GM18858 (cell line): ENCODE measurements at regions not wholly inside any gene's neighbourhood (a gene's known extent, or its start where the extent isn't known, plus 50 kb on each side); places are given as distances from the start of the nearest gene placed in this dataset.

Experiments used
- ATAC-seq: cut with Tn5 transposase; IDR thresholded peaks from one replicate; pipeline ENCODE4 v1.9.1; 2021; ENCODE audit not compliant: unreplicated experiment

DNA sequence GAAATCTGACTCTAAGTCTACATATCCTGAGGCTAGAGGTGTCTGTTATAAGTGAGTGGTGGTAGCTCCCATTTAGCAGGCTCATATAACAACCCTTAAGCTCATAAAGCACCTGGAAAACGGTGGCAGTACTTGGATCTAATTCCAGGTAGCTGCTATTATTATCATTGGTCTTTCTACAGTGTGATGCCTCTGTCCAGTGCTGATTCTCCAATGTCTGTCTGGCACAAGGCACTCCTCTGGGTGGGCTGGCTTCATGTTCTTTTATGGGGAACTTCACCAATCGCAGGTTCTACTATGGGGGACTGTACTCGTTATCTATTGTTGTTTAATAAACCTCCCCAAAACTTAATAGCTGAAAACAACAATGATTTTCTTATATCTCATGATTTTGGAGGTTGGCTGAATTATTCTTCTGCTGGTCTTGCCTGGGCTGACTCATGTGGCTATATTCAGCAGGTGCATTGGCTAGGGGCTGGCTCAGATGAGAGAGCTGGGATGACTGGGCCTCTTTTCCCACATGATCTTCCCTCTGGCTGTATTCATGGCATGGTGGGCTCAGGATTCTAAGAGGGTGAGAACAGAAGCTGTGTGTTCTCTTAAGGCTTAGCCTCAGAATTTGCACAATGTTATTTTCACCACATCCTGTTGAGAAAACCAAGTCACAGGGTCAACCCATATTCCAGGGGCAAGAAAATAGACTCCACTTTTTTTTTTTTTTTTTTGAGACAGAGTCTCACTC, 93.0 kb upstream of the PCGF5 start:
- ATAC-seq, result no peak

DNA sequence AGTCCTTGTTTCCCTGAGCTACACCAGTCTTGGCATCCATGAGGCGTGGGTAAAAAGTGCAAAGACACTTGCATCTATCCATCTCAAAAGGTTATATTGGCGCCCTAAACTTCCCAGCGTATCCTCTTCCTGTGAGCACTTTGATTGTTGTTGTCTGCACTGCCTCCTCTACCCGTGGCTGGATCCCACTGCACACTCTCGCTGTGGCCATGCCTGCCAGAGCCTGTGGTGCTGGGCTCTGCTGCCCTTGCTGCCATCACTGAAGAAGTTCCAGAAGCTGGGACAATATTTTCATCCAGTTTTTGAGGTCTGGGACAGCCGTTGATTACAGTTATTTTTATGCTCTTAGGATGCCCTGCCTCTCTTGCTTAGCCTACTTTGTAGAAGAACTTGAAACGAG, 85.3 kb upstream of the PCGF5 start:
- ATAC-seq, result no peak

DNA sequence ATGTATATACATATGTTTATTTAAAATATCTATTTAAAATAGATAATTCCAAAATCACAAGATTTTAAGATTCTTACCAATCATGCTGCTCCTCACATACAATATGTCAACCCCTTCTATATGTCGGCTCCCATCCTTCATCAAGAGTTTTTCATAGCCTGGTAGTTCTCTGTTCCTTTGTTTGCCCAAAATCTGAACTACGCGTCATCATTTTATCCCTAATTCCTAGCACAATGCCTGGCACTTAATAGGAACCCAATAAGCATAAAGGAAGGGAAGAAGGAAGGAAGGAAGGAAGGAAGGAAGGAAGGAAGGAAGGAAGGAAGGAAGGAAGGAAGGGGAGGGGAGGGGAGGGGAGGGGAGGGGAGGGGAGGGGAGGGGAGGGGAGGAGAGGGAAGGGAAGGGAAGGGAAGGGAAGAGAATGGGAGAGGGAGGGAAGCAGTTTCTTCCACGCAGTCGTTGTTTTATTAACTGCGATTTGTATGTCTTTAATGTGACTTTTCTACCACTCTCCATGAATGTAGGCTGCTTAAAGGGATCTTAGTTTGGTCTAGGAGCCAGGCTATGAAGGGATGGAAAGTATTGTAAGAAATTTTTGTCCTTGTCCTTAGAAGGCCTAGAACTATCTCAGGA, 83.3 kb upstream of the PCGF5 start:
- ATAC-seq, result no peak

DNA sequence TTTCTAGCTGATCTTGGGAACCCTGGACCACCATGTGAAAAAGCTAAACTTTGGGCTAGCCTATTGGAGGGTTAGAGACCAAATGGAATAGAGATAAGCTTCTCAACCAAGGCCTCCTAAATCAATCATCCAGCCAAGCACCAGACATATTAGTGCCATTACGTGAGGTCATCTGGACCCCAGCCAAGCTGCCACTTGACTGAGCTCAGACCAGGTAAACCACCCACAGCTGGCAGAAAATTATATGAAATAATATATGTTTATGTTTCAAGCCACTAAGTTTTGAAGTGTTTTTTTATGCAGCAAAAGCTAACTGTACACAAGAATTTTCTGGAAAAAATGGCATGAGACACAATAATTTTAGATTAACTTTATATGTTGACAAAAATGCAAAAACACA, 82.6 kb upstream of the PCGF5 start:
- no peak for ATAC-seq

DNA sequence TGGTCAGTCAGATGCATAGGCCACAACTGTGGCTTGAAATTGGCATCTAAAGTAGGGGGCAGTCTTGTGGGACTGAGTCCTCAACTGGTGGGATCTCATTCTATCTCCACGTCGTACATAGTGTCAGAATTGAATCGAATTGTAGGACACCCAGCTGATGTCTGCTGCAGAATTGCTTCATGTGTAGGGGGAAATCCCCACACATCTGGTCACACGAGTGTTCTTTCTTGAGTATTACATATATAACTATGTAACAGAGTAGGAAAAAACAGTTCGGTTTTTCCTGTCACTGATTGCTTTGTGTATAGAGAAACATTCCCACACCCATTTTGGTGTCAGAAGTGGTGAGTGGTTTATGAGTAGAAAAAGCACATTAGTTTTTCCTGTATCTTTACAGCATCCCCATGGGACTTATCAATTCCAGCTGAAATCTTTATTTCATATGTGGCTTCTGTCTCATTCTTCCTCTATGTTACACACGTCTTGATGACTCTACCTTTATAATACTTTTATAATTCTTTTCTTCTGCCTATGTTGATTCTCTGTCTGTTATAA, 79.4 kb upstream of the PCGF5 start:
- no peak for ATAC-seq

DNA sequence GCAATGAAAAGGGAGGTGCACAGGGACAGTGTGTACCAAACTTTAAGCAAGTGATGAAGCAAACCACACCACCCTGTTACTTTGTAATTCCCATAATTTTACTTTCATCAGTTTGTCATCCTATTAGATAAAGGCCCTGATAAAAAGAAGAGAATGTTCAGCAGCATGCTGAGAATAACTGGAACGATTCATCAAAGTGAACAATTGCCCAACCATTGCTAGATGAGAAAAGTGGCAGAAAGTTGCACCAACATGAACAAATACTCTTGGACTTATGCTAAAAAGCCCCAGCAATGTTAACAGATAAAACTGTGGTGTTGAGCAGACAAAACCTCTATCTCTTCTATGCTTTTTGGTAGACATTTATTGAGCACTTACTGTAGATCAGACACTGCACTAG, 75.5 kb upstream of the PCGF5 start:
- ATAC-seq, result no peak

DNA sequence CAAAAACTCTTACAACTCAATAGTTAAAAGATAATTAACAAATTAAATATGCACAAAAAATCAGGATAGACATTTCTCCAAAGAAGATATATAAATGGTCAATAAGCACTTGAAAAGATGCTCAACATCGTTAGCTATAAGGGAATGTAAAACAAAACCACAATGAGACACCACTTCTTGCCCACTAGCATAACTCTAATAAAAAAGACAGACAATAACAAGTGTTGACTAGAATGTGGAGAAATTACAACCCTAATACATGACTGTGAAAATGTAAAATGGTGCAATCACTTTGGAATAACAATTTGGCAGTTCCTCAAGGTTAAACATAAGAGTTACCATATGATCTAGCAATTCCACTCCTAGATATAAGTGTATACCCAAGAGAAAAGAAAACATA, 74.3 kb upstream of the PCGF5 start:
- no peak for ATAC-seq

DNA sequence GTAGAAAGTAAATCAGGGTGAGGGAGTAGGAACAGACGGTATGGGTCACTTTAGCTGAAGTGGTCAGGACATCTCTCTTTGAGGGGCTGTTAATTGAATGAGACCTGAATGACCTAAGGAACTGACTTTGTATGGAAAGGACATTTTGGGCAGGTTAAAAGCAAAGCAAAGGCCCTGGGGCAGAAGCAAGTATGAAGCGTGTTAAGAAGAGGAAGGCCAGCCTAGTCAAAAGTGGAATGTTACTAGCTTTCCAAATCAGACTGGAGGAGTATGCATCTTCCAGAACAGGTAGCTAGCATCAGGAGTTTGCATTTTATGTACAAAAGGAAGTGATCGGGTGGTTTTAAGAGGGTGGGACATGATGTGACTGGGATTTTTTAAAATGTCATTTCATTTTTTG, 70.9 kb upstream of the PCGF5 start:
- ATAC-seq, result no peak

DNA sequence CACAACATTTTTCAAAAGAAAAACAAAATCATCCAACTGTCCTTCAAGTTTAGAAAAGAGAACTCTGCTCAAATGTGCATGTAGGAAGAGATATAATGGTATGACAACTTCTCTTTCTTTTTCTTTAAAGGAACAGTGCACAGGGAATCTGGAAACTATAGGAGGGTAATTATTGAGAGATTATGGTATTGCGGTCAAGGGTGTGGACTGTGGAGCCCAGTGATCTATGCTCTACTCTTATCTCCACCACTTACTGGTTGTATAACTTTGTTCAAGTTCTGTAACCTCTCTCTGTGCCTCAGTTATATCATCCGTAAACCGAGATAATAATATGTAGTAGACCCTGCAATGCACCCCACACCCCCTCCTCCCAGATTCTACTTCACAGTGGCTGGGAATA, 69.8 kb upstream of the PCGF5 start:
- ATAC-seq, result no peak

DNA sequence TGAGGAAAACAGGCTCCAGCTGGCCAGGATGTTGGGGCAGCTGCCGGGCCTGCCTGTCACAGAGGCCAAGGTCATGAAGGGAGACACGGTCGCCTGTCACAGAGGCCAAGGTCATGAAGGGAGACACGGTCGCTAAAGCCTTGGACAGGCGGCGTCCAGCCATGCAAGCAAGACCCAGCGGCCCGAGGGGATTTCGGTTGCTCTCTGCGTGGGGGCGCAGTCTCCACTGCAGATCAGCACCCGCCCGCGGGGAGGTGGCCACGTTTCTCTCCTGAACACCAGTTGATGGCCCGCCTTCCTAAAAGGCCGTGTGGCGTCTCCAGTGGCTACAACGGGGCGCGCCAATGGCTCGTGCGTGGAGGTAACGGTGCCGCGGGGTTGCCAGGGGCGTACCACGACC, 67.0 kb upstream of the PCGF5 start:
- no peak for ATAC-seq

DNA sequence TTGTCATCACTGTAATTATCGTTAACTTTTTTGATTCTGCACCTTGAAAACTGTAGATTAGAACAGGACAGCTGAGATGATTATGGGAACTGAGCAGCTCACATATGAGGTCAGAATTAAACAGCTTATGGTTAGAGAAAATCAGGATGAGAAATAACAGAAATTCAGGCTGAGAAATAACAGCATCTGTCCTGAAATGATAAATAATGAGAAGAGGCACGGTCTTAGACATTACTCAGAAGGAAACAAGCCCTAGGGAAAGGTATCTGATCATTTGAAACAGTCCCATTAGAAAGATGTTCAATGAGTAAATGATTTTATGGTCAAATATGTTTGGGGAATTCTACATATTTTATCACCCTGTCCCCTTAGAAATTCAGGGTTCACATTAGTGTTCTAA, 65.6 kb upstream of the PCGF5 start:
- no peak for ATAC-seq

DNA sequence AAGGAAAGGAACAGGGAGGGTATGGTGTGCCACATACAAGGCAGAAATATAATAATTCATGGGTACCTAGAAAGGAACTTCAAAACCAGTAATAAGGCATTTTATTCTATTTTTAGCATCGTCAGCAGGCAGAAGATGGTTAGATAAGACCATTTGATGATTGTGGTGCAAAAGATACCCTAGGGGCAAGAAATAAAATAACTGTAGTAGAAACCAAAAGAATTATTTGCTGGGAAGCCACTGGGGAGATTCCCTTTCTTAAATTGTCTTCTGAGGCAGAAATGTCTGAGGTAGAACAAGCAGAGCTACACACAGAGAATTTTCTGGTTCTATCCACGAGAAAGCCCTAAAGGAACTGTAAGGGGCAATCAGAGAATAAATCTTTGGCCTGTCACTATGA, 64.3 kb upstream of the PCGF5 start:
- no peak for ATAC-seq

DNA sequence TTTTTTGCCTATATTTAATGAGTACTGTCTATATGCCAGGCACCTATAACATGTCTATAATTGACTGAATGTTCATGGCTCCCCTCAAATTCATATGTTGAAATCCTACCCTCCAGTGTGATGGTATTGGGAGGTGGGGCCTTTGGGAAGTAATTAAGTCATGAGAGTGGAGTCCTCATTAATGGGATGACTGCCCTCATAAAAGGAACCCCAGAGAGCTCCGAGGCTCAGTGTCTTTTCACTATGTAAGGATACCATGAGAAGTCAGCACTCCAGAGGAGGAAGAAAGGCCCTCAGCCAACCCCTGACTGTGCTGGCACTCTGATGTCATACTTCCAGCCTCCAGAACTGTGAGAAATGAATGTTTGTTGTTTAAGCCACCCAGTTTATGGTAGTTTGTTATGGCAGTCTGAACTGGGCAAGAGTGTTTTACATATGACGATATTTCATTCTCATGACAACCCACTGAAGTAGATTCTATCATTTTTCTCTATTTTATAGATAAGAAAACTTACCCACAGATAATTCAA, 61.1 kb upstream of the PCGF5 start:
- ATAC-seq, result no peak

DNA sequence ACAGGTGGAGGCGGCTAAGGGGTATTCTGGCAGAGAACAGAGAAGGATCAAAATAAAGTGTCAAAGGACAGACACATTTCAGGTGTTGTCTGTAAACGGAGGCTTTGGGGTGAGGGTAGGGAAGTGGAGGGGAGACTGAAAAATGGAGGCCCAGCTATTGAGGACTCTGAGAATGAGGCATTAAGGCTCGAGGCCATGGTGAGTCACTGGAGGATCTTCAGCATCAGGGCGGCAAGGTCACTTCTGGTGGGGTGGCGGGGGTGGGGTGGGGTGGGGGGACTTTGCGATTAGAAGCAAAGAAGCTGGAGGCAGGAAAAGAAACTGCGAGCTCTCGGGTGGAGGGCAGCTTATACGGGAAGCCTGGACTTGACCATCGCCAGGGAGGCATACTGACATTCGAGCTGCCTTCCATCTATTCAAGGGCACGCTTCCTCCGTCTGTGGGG, 58.4 kb upstream of the PCGF5 start:
- ATAC-seq, result no peak

DNA sequence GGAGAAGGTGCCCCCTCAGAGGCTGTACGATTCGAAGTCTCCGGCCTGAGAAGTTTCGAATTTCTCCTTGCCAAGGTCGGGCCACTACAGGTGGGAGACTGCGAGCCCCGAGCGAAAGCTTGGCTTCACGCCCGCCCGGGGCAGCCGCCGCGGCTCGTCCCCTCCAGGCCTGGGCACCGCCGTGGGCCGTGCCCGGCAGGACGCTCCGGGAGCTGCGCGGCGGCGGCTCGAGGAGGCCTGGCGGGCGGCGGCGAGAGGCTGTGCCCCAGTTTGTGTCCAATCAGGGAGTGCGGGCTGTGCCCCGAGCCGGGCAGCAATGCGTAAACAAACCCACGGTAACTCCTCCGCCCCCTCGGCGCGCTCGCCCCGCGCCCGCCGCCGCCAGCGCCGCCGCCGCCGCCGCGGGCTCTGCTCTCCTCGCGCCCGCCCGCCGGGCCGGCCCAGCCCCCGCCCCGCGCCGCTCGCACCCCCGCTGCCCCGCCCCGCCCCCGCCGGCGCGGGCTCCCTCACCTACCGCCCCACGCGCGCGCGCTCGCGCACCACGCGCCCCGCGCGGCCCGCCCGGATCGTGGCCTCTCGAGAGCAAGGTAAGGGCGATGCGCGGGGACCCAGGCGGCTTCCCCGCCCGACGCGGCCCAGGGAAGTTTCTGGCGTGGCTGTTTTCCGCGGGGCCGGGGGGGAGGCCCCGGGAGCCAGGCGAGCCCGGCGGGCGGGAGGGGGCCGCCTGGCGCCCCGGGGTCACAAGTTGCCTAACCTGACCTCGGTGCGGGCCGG, 57.8 kb upstream of the PCGF5 start:
- ATAC-seq, result peak; percentile 37

DNA sequence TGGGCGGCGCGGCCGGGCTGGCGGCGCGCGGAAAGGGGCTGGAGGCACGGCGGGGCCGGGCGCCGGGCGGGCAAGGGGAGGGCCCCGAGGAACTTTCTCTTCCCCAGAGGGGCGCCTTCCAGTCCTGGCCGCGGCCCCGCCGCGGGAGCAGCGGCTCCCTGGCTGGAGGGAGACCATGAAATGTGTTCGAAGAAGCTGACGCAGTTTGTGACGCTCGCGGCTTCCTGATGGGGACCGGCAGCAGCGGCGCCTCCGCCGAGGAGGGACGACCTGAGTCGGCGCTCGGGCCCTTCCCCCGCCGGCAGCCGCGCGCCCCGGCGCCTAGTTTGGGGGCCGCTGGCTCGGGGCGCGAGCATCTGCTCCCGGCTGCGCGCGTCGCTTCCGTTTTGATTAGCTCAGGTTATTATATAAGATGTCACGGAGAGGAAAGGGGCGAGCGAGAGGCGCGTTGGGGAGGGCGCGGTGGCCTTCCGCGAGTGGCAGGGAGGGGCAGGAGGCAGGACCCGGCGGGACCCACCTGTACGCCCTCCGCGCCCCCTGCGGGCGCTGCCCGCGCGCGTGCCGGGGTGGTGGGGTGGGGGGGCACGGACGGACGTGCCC, 57.1 kb upstream of the PCGF5 start:
- peak; percentile 31 for ATAC-seq

DNA sequence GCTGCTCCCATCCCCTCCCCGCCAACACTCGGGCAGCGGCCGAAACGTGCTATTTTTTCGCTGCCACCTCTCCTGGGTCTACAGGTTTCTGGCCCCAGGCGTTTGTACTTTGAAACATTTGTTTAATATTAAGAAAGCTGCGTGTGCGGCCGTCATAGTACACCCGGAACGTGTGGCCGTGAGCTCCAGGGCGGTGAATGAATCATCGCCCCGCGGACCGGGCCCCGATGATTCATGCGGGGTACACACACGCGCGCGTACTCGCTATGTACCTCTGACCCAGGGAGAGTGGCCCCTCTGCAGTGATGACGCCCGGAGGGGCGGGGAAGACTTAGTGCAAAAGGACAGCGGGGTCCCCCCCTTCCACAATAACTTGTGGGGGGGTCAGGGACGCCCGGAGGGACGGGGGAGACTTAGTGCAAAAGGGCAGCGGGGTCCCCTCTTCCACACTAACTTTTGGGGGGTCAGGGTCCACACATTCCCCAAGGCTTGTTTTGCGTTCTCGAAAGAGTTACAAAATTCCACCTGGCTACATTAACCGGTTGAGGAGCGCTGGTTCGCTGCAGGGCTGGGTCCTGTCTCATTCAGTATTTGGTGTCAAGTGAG, 56.5 kb upstream of the PCGF5 start:
- peak; percentile 4 for ATAC-seq

DNA sequence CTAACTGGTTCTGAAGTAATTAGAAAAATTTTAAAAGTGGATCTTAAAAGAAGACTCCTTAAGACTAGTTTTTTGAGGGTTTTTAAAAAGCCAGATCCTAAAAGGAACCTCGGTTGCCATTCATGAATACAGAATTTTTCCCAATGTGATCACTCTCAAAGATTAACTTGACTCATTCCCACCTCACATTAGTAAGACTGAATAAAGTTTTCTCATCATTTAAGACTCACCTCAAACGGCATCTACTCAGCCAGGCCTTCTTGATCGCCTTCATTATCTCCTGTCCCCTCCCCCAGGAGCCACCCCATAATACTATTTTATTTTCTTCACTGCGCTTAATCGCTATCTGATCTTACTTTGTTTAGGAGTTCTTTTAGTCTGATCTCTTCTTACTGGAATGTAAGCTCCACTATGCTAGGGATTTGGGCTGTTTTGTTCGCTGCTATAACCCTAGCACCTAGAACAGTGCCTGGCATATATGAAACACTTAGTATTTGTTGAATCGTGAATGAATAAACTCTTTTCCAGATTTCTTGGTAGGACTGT, 55.9 kb upstream of the PCGF5 start:
- ATAC-seq, result no peak

DNA sequence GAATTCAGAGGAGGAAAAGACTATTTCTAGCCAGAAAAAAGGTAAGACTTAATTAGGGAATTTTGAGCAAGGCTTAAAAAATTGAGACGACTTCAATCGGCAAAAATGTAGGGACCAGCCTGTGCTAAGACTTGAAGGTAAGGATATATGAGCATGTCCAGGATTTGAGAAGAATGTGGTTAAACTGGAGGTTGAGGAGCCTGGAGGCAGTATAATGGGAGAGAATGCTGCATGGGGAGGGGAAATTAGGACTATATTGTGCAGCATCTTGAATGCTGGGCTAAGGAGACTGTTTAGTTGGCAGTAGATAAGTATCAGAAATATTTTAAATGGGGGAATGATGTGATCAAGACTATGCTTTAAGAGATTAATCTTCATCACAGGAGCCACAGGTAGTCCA, 53.1 kb upstream of the PCGF5 start:
- ATAC-seq, result no peak

DNA sequence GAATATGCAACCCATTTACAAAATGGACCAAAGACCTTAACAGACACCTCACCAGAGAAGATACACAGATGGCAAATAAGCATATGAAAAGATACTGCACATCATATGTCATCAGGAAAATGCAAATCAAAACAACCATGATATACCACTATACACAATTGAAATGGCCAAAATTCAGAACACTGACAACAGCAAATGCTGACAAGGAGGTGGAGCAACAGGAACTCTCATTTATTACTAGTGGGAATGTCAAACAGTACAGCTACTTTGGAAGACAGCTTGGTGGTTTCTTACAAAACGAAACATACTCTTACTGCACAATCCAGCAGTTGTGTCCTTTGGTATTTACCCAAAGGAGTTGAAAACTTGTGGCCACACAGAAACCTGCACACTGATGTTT, 50.0 kb upstream of the PCGF5 start:
- no peak for ATAC-seq
